Mucosa of gallbladder (tissue), 1 donor: ENCODE measurements at regions not wholly inside any gene's neighbourhood (a gene's known extent, or its start where the extent isn't known, plus 50 kb on each side); places are given as distances from the start of the nearest gene placed in this dataset.

Experiments
- DNase-seq: peaks from one replicate; pipeline ENCODE4 v3.0.0-alpha.2; 2020; ENCODE audit warnings: low spot score
- donor health status: DM: no; HTN: no; CAD: no.

DNA sequence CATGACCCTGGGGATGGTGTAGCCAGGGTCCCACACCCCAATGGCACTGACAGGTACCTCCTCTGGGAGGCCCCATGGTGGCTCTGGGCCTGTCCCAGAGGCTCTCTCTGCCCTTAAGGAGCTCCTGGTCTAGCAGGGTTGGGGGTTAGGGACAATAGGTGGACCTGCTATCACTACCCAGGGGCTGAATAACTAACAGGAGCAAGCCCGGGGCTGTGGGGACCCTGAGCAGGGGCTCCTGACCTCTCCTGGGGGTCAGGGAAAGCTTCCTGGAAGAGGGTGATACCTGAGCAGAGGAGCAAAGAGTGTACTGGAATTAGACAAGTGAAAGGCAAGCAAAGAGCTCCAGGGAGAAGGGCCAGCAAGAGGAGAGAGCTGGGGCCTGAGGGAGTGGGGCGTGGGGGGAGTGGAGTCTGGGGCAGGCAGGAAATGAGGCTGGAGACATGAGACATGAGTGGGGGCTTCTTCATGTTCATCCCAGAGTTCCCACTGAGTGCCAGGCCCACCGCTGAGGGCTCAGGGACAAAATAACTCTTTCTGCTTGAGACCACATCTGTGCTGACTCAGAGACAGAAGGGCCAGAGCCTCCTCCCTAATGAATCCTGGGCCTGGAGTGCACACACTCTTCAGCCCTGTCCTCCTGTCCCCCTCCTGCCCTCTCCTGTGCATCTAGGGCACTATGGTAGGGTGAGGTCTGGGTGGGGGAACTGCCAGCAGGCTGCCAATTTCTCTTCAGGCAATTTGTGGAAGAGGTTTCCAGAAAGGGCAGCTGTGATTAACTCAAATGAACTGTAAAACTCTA lies 517.6 kb downstream of the PTPRU start:
- no peak for DNase-seq

DNA sequence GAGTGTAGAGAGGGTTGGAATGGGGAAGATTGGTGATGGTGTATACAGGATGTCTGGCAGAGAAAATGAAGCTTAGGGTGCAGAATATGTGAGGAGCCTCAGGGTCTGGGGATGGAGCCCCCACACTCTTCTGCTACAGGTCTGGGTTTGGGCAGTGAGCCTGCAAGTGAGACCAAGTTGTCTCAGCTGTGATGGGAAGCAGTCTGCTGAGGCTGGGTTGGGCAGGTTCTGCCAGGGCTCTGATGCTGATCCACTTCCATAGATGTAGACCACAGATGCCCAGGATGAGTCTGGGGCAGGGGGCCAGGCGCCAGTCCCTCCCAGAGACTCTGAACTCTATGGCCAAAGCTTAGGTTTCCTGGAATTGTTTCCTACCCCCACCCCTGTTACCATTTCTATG lies 516.9 kb downstream of the PTPRU start:
- no peak for DNase-seq

DNA sequence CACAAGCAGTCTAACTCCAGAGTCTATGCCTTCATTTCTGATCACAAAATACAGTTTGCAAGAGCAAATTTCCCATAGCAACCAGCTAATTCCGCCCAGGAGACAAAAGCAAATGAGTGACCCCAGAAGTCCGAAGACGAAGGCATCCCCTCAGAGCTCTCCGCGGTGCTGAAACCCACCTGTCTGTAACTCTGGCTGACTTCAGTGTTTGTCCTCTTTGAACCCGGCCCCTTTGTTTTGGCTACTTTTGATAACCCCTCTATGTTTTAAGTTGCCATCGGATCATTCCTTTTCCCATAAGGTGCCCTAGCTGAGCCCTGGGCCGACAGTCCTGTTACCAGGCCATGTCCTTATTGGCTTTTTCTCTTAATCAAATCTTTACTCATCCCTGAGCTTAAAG lies 515.8 kb downstream of the PTPRU start:
- no peak for DNase-seq

DNA sequence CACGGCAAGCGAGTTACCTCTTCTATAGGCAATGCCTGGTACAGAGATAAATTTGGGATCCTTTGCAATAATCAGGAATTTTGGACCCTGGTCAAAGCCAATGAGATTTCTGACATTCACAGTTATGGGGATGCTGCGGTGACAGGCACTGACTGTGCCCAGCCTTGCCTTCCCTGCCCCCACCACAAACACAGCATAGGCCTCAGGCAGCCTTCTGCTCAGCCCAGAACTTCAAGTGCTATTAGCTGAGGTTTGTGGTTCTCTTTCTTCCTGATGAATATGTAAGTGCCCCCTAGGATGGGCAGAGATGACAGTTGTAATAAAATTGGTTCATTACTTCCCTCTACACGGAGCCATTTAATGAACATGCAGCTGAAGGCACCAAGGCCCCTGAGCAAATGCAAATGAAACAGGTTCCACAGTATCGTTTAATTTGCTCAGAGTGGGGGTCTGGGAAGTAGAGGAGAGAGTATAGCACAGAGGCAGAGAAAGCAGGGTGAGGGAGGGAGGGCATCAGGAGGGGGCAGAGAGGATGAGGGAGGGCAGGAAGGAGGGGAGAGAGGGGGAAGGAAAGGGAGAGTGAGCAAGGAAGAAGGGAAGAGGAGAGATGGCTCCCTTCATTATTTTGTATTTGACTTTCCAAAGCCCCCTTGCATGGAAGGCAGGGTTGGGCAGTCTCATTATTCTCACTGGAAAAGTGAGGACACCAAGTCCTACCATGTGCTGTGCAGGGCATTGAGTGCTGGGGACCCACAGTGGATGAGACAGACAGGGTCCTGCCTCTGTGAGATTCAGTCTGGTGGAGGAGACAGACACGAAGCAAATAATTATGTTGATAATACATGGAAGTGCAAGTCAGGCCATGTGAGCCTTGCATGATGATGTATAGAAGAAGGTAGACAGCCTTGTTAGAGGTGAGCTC lies 513.0 kb downstream of the PTPRU start:
- no peak for DNase-seq

DNA sequence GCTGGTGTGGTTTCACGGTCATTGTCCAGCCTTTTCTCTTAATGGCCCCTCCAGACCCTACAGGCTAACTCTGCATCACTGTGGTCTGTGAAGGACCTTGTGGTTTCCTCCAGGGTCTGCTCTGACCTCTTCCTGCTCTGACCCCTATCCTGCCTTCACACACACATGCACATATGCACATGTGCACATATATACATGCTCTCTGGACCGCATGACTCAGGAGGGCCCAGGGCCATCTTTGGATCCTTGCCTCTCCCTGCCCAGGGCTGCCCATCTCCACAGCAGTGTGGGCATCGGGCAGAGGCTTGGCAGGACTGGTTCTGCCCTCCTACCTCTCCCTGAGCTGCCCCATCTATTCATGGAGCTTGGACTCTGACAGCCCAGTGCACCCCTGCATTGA lies 510.9 kb downstream of the PTPRU start:
- no peak for DNase-seq

- no peak for DNase-seq
Observed at GRCh38 chr1:29746076-29746665, 509.8 kb downstream of the PTPRU start.

DNA sequence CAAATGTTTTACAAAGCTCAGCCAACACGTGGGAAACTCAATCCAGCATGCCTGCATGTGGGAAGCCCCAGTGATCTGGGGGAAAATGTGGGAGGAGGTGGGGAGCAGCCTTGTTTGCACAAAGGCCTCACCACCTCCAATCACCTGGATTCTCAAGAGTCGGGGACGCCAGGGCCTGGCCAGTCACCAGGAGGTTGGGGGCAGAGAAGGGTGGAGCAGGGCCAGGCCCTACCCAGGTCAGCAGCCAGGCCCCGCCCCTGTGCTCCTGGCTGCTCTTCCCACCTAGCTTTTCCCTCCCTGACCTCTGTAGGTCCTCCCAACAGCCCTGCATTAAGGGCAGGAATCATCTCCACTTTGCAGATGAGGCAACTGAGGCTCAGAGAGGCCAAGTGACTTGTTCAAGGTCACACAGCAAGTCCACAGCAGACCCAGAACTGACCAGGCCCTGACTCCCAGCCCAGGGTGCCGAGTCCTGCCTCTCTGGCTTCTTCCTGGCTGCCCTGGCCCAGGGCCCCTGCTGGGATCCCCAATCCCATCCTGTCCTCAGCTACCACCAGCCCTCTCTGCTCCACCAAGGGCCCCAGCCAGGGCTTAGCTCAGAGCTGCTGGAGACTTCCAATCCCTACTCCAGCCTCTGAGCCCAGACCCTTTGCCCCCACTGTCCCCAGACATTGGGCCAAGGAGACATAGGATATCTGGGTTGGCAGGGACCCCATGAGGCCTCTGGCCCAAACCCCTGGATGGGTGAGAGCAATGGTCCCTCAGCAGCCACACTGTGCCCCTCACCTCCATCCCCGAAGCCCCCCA lies 508.6 kb downstream of the PTPRU start:
- no peak for DNase-seq

DNA sequence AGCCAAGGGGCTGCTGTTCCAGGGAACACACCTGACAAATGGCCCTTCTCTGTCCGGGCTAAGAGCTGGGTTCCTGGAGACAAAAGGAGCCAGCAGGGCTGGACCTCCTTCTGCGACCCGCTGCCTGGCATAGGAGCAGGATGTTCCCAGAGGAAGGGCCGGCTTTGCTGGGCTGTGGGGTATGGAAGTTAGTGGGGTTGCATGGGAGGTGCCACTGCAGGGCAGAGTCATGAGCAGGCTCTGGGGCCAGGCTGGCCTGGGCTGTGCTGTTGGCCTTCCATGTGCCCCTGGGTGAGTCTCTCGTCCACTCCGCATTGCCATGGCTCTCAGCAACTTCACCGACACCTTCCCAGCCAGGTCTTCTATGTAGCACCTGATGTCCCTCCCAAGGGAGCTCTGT lies 507.6 kb downstream of the PTPRU start:
- no peak for DNase-seq

DNA sequence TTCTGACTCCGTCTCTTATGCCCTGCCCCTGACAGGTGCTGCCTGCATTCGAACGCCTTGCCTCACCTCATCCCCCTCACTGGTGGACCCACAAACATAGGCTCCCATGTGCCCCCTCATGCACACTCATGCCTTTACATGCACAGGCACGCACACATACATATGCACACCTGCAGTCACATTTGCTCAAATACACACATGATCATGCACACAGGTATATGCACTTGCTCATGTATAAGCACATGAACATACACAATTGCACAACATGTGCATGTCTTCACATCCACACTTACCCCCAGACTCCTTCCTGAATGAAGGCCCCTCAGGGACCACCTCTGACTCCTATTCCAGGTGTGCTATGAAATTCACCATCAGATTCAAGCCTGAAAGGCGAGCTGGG lies 506.9 kb downstream of the PTPRU start:
- no peak for DNase-seq

GRCh38 chr1:29739176-29739575 lies 502.9 kb downstream of the PTPRU start:
- no peak for DNase-seq

DNA sequence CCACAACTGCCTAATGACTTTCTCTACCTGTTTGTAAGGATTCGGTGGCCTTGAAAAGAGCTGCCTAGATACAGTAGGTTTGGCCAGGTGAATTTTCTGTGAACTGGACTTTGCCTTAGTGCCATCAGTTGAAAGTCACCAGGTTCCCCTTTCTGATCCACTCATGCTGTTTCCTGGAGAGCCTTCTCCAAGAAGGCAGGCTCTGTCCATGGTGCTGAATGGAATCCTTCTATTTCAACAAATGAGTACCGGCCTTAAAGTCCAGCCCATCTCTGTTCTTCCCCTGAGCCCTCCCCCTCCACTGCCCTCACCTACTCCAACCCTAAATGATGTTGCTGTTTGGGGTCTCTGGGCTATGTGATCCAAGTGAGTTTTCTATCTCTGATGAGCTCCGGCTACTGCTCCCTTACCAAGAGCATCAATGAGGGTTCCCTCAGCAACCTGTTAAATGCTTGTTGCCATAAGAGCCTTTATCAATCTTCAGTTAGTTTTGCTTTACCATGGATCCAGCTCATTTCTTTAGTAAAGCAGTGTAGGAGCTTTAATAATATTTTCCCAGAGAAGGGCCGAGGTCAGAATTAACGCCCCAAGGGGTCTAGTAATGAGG lies 500.4 kb downstream of the PTPRU start:
- peak; percentile 50 for DNase-seq

DNA sequence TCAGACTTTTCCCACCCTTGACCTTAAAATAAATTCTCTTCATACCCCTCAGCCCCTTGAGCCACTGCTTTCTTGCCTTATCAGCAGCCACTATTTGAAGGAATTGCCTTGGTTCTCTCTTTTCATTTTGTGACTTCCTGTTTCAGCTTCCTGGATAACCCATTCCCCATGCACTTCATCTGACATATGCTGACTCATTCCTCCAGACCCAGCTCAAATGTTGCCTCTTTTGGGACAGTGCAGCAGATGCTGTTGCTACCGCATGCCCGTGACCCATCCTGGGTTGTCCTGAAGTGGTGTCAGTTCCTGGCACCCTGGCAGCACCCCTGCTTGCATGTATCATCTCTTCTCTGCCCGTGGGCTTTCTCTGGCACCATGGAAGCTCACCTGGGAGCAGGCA lies 496.1 kb downstream of the PTPRU start:
- no peak for DNase-seq

GRCh38 chr1:29730623-29731022 lies 494.3 kb downstream of the PTPRU start:
- no peak for DNase-seq

GRCh38 chr1:29729281-29729680 lies 493.0 kb downstream of the PTPRU start:
- DNase-seq: no peak

DNA sequence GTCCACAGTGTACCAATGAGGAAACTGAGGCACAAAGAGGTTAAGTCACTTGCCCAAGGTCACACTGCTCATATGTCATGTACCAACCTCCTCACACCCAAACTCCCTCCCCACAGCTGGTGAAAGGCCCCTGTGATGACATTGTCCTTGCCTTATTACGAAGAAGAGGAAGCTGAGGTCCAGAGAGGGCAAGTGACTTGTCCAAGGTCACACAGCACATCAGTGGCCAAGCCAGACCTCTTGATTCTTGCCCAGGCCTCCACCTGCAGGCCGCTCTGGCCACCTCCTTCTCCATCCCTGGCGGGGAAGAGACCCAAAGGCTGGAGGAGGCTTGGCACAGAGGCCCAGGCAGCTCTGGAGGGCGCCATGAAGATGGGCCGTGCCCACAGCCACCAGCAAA lies 492.4 kb downstream of the PTPRU start:
- no peak for DNase-seq

DNA sequence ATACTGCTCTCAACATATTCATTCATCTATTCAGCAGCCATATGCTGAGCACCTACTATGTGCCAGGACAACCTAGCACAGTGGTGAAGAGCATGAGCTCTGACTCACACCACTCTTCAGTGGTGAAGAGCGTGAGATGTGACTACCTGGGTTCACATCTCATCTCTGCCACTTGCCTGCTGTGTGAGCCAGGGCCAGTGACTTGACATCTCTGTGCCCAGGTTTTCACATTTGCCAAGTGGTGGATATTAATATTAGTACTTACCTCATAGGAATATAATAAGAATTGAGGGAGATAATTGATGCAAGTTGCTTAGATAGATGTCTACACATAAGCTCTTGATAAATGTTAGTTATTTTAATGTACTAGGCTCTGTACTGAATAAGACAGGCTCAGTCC lies 488.9 kb downstream of the PTPRU start:
- no peak for DNase-seq

- DNase-seq: no peak
Observed at GRCh38 chr1:29722598-29722997, 486.3 kb downstream of the PTPRU start.

- DNase-seq: no peak
Observed at GRCh38 chr1:29719253-29719652, 482.9 kb downstream of the PTPRU start.

DNA sequence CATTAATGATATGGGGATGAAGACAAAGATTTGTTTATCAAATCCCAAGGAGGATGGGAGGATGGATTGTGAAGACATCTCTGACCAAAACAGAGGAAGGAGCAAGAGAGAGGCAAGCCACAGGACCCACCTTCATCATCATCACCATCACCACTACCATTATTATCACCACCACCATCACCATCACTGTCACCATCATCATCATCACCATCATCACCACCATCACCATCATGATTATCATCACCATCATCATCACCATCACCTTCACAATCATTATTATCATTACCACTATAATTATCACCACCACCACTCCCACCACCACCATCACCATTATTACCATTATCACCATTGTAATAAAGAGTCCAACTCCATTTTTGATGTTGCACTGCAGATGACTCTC lies 482.5 kb downstream of the PTPRU start:
- DNase-seq: no peak

- no peak for DNase-seq
Observed at GRCh38 chr1:29716306-29716705, 480.0 kb downstream of the PTPRU start.

- DNase-seq: no peak
Observed at GRCh38 chr1:29713857-29714256, 477.5 kb downstream of the PTPRU start.
